SK-N-SH (cell line): ENCODE measurements at regions not wholly inside any gene's neighbourhood (a gene's known extent, or its start where the extent isn't known, plus 50 kb on each side); places are given as distances from the start of the nearest gene placed in this dataset.

Experiments used
- CTCF ChIP-seq: fragments of 200-600 bp; sonication (generic); IDR thresholded peaks from 2 replicates; pipeline ENCODE4 v1.6.1; 2017; ENCODE audit warnings: antibody characterized with exemption, mild to moderate bottlenecking, moderate library complexity
- SIN3A ChIP-seq: IDR thresholded peaks from 2 replicates; pipeline ENCODE4 v1.6.1; 2012; ENCODE audit warnings: low read depth, mild to moderate bottlenecking, low read length, moderate library complexity, borderline replicate concordance

- TF ChIP-seq CTCF (no peak), SIN3A (no peak)
These were observed 411.6 kb downstream of the NEBL start for GRCh38 chr10:20485554-20485953.
